ENCODE measurements at regions not wholly inside any gene's neighbourhood (a gene's known extent, or its start where the extent isn't known, plus 50 kb on each side); places are given as distances from the start of the nearest gene placed in this dataset.

GRCh38 chr5:174222891-174223290, 177.4 kb downstream of the NSG2 start:
- TF ChIP-seq ARNTL (CRISPR knock-in tag; IDR thresholded peaks at IDR 0.05; ENCODE audit: borderline replicate concordance, low read depth) = no peak
- no peak for TF ChIP-seq PATZ1 (CRISPR knock-in tag; IDR thresholded peaks at IDR 0.05; ENCODE audit: borderline replicate concordance)
- TF ChIP-seq RARB (CRISPR knock-in tag; IDR thresholded peaks at IDR 0.05) = no peak
- no peak for TF ChIP-seq ZC3H10 (CRISPR knock-in tag; IDR thresholded peaks at IDR 0.05)
- no peak for TF ChIP-seq CREB5 (CRISPR knock-in tag; IDR thresholded peaks at IDR 0.05; ENCODE audit: low read depth)
- no peak for TF ChIP-seq ZNF565 (CRISPR knock-in tag; conservative IDR thresholded peaks at IDR 0.05; ENCODE audit: low read depth)
- TF ChIP-seq BACH2 (CRISPR knock-in tag; IDR thresholded peaks at IDR 0.05; ENCODE audit: borderline replicate concordance) = no peak
- TF ChIP-seq SNAI2 (CRISPR knock-in tag; IDR thresholded peaks at IDR 0.05) = no peak
- TF ChIP-seq POU6F1 (CRISPR knock-in tag; IDR thresholded peaks at IDR 0.05; ENCODE audit: borderline replicate concordance, low read depth) = no peak
- TF ChIP-seq OSR1 (CRISPR knock-in tag; IDR thresholded peaks at IDR 0.05) = no peak
- no peak for TF ChIP-seq ZNF70 (CRISPR knock-in tag; IDR thresholded peaks at IDR 0.05)
- no peak for TF ChIP-seq GLIS3 (CRISPR knock-in tag; IDR thresholded peaks at IDR 0.05)
- no peak for TF ChIP-seq CSDC2 (CRISPR knock-in tag; IDR thresholded peaks at IDR 0.05)
- no peak for TF ChIP-seq ISL1 (CRISPR knock-in tag; IDR thresholded peaks at IDR 0.05)

All from SK-N-SH treated with all-trans-retinoic acid at 6 μM for 48 hours (cell line).